IMR-90 (cell line): ENCODE measurements at regions not wholly inside any gene's neighbourhood (a gene's known extent, or its start where the extent isn't known, plus 50 kb on each side); places are given as distances from the start of the nearest gene placed in this dataset.

Experiments
- ATAC-seq: fragments of 200-7000 bp; cut with Tn5 transposase; 2 replicates; pipeline ENCODE4 v1.9.1; 2020; ENCODE audit warnings: low read depth, mild to moderate bottlenecking, moderate library complexity
- BruUV-seq: library from RNA; stranded (reverse); fragments of 400-500 nt; replicated peaks from 2 replicates; lab custom pipeline; 2021; lab: Mats Ljungman, UMichigan
- CTCF ChIA-PET: fragments of 300-600 bp; formaldehyde crosslinking; extraction: SDS; loops from one replicate; lab custom pipeline; 2021; ENCODE audit warnings: antibody characterized with exemption; lab: Yijun Ruan, JAX
- POLR2A ChIA-PET: fragments of 300-600 bp; sonication (Branson Sonifier 250); formaldehyde crosslinking; loops from one replicate; lab custom pipeline; 2022; ENCODE audit warnings: antibody characterized with exemption; ENCODE audit not compliant: unreplicated experiment; lab: Charles Lee
- DNase-seq: peaks from one replicate; pipeline ENCODE4 v3.0.0; 2013
- H2AFZ ChIP-seq: replicated peaks from 2 replicates; pipeline ENCODE3; 2013; ENCODE audit warnings: low read length, mild to moderate bottlenecking; ENCODE audit not compliant: poor library complexity
- H2AK5ac ChIP-seq: 2 replicates; pipeline ENCODE4 v1.6.1; 2013; ENCODE audit warnings: low read depth, low read length, inconsistent platforms
- H2AK9ac ChIP-seq: replicated peaks from 2 replicates; pipeline ENCODE3; 2013; ENCODE audit warnings: mild to moderate bottlenecking, low read depth, low read length, moderate library complexity; ENCODE audit not compliant: poor library complexity
- H2BK120ac ChIP-seq: 2 replicates; pipeline ENCODE4 v1.6.1; 2013; ENCODE audit warnings: low read depth, low read length, inconsistent platforms
- H2BK15ac ChIP-seq: 3 replicates; pipeline ENCODE4 v1.6.1; 2013; ENCODE audit warnings: low read depth, low read length, inconsistent platforms
- H2BK20ac ChIP-seq: 2 replicates; pipeline ENCODE4 v1.6.1; 2013; ENCODE audit warnings: low read depth, mild to moderate bottlenecking, inconsistent platforms, low read length, moderate library complexity
- H2BK5ac ChIP-seq: 2 replicates; pipeline ENCODE4 v1.6.1; 2013; ENCODE audit warnings: mild to moderate bottlenecking, low read depth, low read length, inconsistent platforms; ENCODE audit not compliant: poor library complexity, severe bottlenecking
- H3K14ac ChIP-seq: replicated peaks from 2 replicates; pipeline ENCODE4 v1.6.1; 2013; ENCODE audit warnings: low read depth, low read length, inconsistent platforms
- H3K18ac ChIP-seq: 2 replicates; pipeline ENCODE4 v1.6.1; 2013; ENCODE audit warnings: low read depth, low read length, control low read depth
- H3K23ac ChIP-seq: 2 replicates; pipeline ENCODE4 v1.6.1; 2013; ENCODE audit warnings: low read depth, low read length, inconsistent platforms
- H3K27ac ChIP-seq: 2 replicates; pipeline ENCODE4 v1.5.1; 2013; ENCODE audit warnings: mild to moderate bottlenecking, control low read depth, low read length; ENCODE audit not compliant: insufficient read depth
- H3K27me3 ChIP-seq: 2 replicates; pipeline ENCODE4 v1.6.1; 2013; ENCODE audit warnings: low read length; ENCODE audit not compliant: control insufficient read depth, insufficient read depth
- H3K36me3 ChIP-seq: 2 replicates; pipeline ENCODE4 v1.6.1; 2013; ENCODE audit warnings: low read length, mixed read lengths; ENCODE audit not compliant: control insufficient read depth, insufficient read depth
- H3K4ac ChIP-seq: 2 replicates; pipeline ENCODE4 v1.6.1; 2013; ENCODE audit warnings: low read depth, low read length, inconsistent platforms
- H3K4me1 ChIP-seq: 2 replicates; pipeline ENCODE4 v1.6.1; 2013; ENCODE audit warnings: low read length, mixed read lengths; ENCODE audit not compliant: control insufficient read depth, insufficient read depth
- H3K4me2 ChIP-seq: 2 replicates; pipeline ENCODE4 v1.6.1; 2013; ENCODE audit warnings: low read depth, mild to moderate bottlenecking, control low read depth, low read length, moderate library complexity
- H3K4me3 ChIP-seq: 2 replicates; pipeline ENCODE4 v1.5.1; 2013; ENCODE audit warnings: low read depth, mild to moderate bottlenecking, control low read depth, low read length, moderate library complexity; ENCODE audit not compliant: insufficient read depth
- H3K56ac ChIP-seq: 2 replicates; pipeline ENCODE4 v1.6.1; 2013; ENCODE audit warnings: low read length, inconsistent platforms; ENCODE audit not compliant: insufficient read depth; ENCODE audit errors: extremely low read depth
- H3K79me1 ChIP-seq, 2 experiments: 2 replicates each; pipeline ENCODE4 v1.6.1; 2013; ENCODE audit warnings: low read length in 2 of 2, inconsistent platforms in 1 of 2, low read depth in 1 of 2
- H3K9ac ChIP-seq: 2 replicates; pipeline ENCODE4 v1.6.1; 2013; ENCODE audit warnings: low read depth, low read length, control low read depth
- H3K9me1 ChIP-seq: 2 replicates; pipeline ENCODE4 v1.6.1; 2013; ENCODE audit warnings: low read length, inconsistent platforms; ENCODE audit not compliant: insufficient read depth
- H3K9me3 ChIP-seq: 2 replicates; pipeline ENCODE4 v1.6.1; 2013; ENCODE audit warnings: low read length; ENCODE audit not compliant: control insufficient read depth, insufficient read depth
- H4K20me1 ChIP-seq: 2 replicates; pipeline ENCODE4 v1.6.1; 2013; ENCODE audit warnings: low read length, inconsistent platforms; ENCODE audit not compliant: insufficient read depth
- H4K5ac ChIP-seq: 2 replicates; pipeline ENCODE4 v1.6.1; 2013; ENCODE audit warnings: mild to moderate bottlenecking, low read depth, low read length, control low read depth
- H4K8ac ChIP-seq, 2 experiments: 2 replicates each; pipeline ENCODE4 v1.6.1; 2013; ENCODE audit warnings: low read depth in 2 of 2, low read length in 2 of 2, control low read depth in 1 of 2, inconsistent platforms in 1 of 2
- H4K91ac ChIP-seq: 2 replicates; pipeline ENCODE4 v1.6.1; 2013; ENCODE audit warnings: low read depth, low read length, inconsistent platforms; ENCODE audit not compliant: insufficient read depth
- MAFK ChIP-seq: IDR thresholded peaks from 2 replicates; pipeline ENCODE4 v1.6.1; 2012; ENCODE audit warnings: low read depth, low read length, improper control_type of control experiment
- POLR2A ChIP-seq: IDR thresholded peaks from 2 replicates; pipeline ENCODE4 v1.6.1; 2012; ENCODE audit warnings: mild to moderate bottlenecking, low read depth, low read length
- USF2 ChIP-seq: fragments of 150-350 bp; IDR thresholded peaks from 2 replicates; pipeline ENCODE4 v1.6.1; 2017; ENCODE audit warnings: mild to moderate bottlenecking, antibody characterized with exemption, low read length, low read depth
- WGBS, 2 experiments: methylation state at CpG; one replicate each; pipeline versions ENCODE4 v1.1.5 to v1.1.7; 2013; ENCODE audit warnings: missing lambda C conversion rate in 2 of 2; ENCODE audit not compliant: insufficient read length in 1 of 2; ENCODE audit errors: extremely low coverage in 2 of 2; 5-methylcytosine and 5-hydroxymethylcytosine counted together
- dilution Hi-C: fragments of 300-500 bp; cut with HindIII; formaldehyde crosslinking; loops from one replicate; pipeline ENCODE4 v1.14.3; 2018; ENCODE audit warnings: low sequenced_read_pairs; ENCODE audit not compliant: unreplicated experiment
- in situ Hi-C: fragments of 300-500 bp; cut with MboI; formaldehyde crosslinking; loops from 3 replicates; pipeline ENCODE4 v1.14.3; 2019; ENCODE audit warnings: low sequenced_read_pairs, inconsistent platforms, mixed read lengths
- intact Hi-C: fragments of 100-400 bp; cut with micrococcal nuclease; formaldehyde crosslinking; loops from 2 replicates; pipeline ENCODE4 v1.10.0; 2022

GRCh38 chr20:40606237-40606636 is 82.8 kb downstream of the MAFB start:
- POLR2A ChIA-PET = no interaction called here
- WGBS, 2 experiments = no CpG with 5 or more reads among the region's 3 CpGs

More at GRCh38 chr20:40606237-40606636, 82.8 kb downstream of the MAFB start:
- no peak overlapping the region for H3K18ac ChIP-seq
- H2BK15ac ChIP-seq = no peak overlapping the region
- H3K27ac ChIP-seq = no peak overlapping the region
- H3K9ac ChIP-seq = no peak overlapping the region
- intact Hi-C loops (no loop called here), dilution Hi-C loops (no loop called here), in situ Hi-C loops (no loop called here)
- no peak overlapping the region for H4K91ac ChIP-seq
- H3K4me2 ChIP-seq = no peak overlapping the region
- H2AK9ac ChIP-seq = no peak overlapping the region
- no peak overlapping the region for H4K5ac ChIP-seq
- no peaks in the 10 kb centered on the region for H3K27me3 ChIP-seq
- H3K9me1 ChIP-seq = no peaks in the 10 kb centered on the region
- H3K56ac ChIP-seq = no peak overlapping the region
- no peak overlapping the region for H2BK20ac ChIP-seq
- CTCF ChIA-PET = no interaction called here
- ATAC-seq (no peak), DNase-seq (no peak)
- no peak overlapping the region for H2AFZ ChIP-seq
- no peak overlapping the region for H3K4ac ChIP-seq
- no peaks in the 10 kb centered on the region for H4K20me1 ChIP-seq
- no peak overlapping the region for H2BK120ac ChIP-seq
- no peak overlapping the region for H3K14ac ChIP-seq
- H3K79me1 ChIP-seq = no peaks in the 10 kb centered on the region
- no peaks in the 10 kb centered on the region for H3K9me3 ChIP-seq
- no TSS peak for BruUV-seq
- no peak overlapping the region for H2BK5ac ChIP-seq
- TF ChIP-seq MAFK (no peak), POLR2A (no peak), USF2 (no peak)
- H2AK5ac ChIP-seq = no peak overlapping the region
- no peaks in the 10 kb centered on the region for H3K4me1 ChIP-seq
- no peaks in the 10 kb centered on the region for H3K36me3 ChIP-seq
- H3K4me3 ChIP-seq = no peak overlapping the region
- H3K23ac ChIP-seq = no peak overlapping the region
- no peak overlapping the region for H4K8ac ChIP-seq
